Activated CD4-positive, alpha-beta memory T cell treated with anti-CD3 and anti-CD28 coated beads, Interleukin-2, amount 10 ng/mL, durations not matched to agents 7 days and 5 days (primary cell): ENCODE measurements at regions not wholly inside any gene's neighbourhood (a gene's known extent, or its start where the extent isn't known, plus 50 kb on each side); places are given as distances from the start of the nearest gene placed in this dataset.
"Not testable (repeated sequence)": the region's sequence is repeated elsewhere in the genome, so short reads cannot be mapped to it uniquely, and the experiment has no call there.

ENCODE experiments used
- CTCF ChIA-PET: fragments of 350-600 bp; sonication (Branson Sonifier 250); formaldehyde crosslinking; loops from one replicate; lab custom pipeline; 2021; ENCODE audit warnings: antibody characterized with exemption, inconsistent platforms; lab: Charles Lee
- POLR2A ChIA-PET: fragments of 350-600 bp; sonication (Branson Sonifier 250); formaldehyde crosslinking; loops from one replicate; lab custom pipeline; 2021; ENCODE audit warnings: antibody characterized with exemption; lab: Charles Lee
- DNase-seq: peaks from one replicate; pipeline ENCODE4 v3.0.0-alpha.2; 2020
- H3K27ac Mint-ChIP-seq: one replicate; pipeline ENCODE4 v1.8.0; 2021; ENCODE audit warnings: mild to moderate bottlenecking, mixed read lengths
- H3K27me3 Mint-ChIP-seq: one replicate; pipeline ENCODE4 v1.8.0; 2021; ENCODE audit warnings: mixed read lengths
- H3K36me3 Mint-ChIP-seq: one replicate; pipeline ENCODE4 v1.8.0; 2021; ENCODE audit warnings: low read depth, mixed read lengths
- H3K4me1 Mint-ChIP-seq: one replicate; pipeline ENCODE4 v1.8.0; 2021; ENCODE audit warnings: mixed read lengths
- H3K4me3 Mint-ChIP-seq: one replicate; pipeline ENCODE4 v1.8.0; 2021; ENCODE audit warnings: mild to moderate bottlenecking, mixed read lengths
- H3K9me3 Mint-ChIP-seq: one replicate; pipeline ENCODE4 v1.8.0; 2021; ENCODE audit warnings: mixed read lengths

DNA sequence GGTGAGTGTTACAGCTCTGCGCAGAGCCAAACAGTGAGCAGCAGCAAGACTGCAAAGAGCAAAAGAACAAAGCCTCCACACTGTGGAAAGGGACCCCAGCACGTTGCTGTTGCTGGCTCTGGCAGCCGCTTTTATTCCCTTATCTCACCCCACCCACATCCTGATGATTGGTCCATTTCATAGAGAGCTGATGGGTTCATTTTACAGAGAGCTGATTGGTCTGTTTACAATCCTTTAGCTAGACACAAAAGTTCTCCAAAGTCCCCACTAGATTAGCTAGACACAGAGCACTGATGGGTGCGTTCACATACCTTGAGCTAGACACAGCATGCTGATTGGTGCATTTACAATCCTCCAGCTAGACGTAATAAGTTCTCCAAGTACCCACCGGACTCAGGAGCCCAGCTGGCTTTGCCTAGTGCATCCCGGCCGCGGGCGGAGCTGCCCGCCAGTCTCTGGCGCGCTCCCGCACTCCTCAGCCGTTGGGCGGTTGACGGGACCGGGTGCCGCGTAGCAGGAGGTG is 291.4 kb upstream of the PRSS16 start:
- CTCF ChIA-PET, H3K9me3 Mint-ChIP-seq, H3K27me3 Mint-ChIP-seq, H3K36me3 Mint-ChIP-seq: not testable (repeated sequence)
- peak overlapping the region; percentile 87 for H3K4me3 Mint-ChIP-seq
- H3K4me1 Mint-ChIP-seq = peaks cover 12% of the 10 kb centered on the region
- POLR2A ChIA-PET = interaction anchor here (0.6 to 1.0 kb wide), 2 partner anchors 183 to 483 kb away, joined by 3 read pairs; a partner anchor contains a TSS
- peak; percentile 66 for DNase-seq
- peak overlapping the region; percentile 91 for H3K27ac Mint-ChIP-seq

- H3K27me3 Mint-ChIP-seq, H3K9me3 Mint-ChIP-seq, H3K36me3 Mint-ChIP-seq, CTCF ChIA-PET: not testable (repeated sequence)
- Mint-ChIP-seq H3K27ac (peak overlapping the region; percentile 72), H3K4me3 (peak overlapping the region; percentile 77), H3K4me1 (peaks cover 12% of the 10 kb centered on the region)
- peak; percentile 84 for DNase-seq
- POLR2A ChIA-PET = interaction anchor here (1.0 kb wide), 1 partner anchor 182 kb away, joined by 3 read pairs; a partner anchor contains a TSS
Observed at GRCh38 chr6:26956601-26957184, 290.8 kb upstream of the PRSS16 start.

- H3K9me3 Mint-ChIP-seq, CTCF ChIA-PET, H3K36me3 Mint-ChIP-seq, DNase-seq, POLR2A ChIA-PET, H3K27me3 Mint-ChIP-seq: not testable (repeated sequence)
- H3K27ac Mint-ChIP-seq = peak overlapping the region; percentile 72
- H3K4me3 Mint-ChIP-seq = peak overlapping the region; percentile 77
- peaks cover 12% of the 10 kb centered on the region for H3K4me1 Mint-ChIP-seq
Observed at GRCh38 chr6:26957399-26958127, 289.9 kb upstream of the PRSS16 start.

- H3K36me3 Mint-ChIP-seq, H3K27me3 Mint-ChIP-seq, H3K9me3 Mint-ChIP-seq, H3K4me1 Mint-ChIP-seq, H3K27ac Mint-ChIP-seq, DNase-seq, POLR2A ChIA-PET, CTCF ChIA-PET, H3K4me3 Mint-ChIP-seq: not testable (repeated sequence)
Observed at GRCh38 chr6:26961236-26961635, 286.3 kb upstream of the PRSS16 start.

- POLR2A ChIA-PET = no interaction called here
- Mint-ChIP-seq H3K4me1 (no peaks in the 10 kb centered on the region), H3K27me3 (no peaks in the 10 kb centered on the region), H3K27ac (no peak overlapping the region), H3K9me3 (no peaks in the 10 kb centered on the region), H3K4me3 (no peak overlapping the region), H3K36me3 (no peaks in the 10 kb centered on the region)
- CTCF ChIA-PET = no interaction called here
- no peak for DNase-seq
Observed at GRCh38 chr6:27002447-27002846, 245.1 kb upstream of the PRSS16 start.

GRCh38 chr6:27007020-27007419 is 240.5 kb upstream of the PRSS16 start:
- DNase-seq = no peak
- CTCF ChIA-PET = interaction anchor here (0.7 kb wide), 1 partner anchor 383 kb away, joined by 3 read pairs; no protein-coding TSS in a partner anchor
- Mint-ChIP-seq H3K27ac (no peak overlapping the region), H3K9me3 (no peaks in the 10 kb centered on the region), H3K4me3 (no peak overlapping the region), H3K4me1 (no peaks in the 10 kb centered on the region), H3K36me3 (no peaks in the 10 kb centered on the region), H3K27me3 (peaks cover 6% of the 10 kb centered on the region)
- POLR2A ChIA-PET = no interaction called here

GRCh38 chr6:27008613-27009012 is 238.9 kb upstream of the PRSS16 start:
- H3K27ac Mint-ChIP-seq, POLR2A ChIA-PET, DNase-seq, H3K27me3 Mint-ChIP-seq, CTCF ChIA-PET, H3K4me3 Mint-ChIP-seq, H3K36me3 Mint-ChIP-seq, H3K9me3 Mint-ChIP-seq, H3K4me1 Mint-ChIP-seq: not testable (repeated sequence)

DNA sequence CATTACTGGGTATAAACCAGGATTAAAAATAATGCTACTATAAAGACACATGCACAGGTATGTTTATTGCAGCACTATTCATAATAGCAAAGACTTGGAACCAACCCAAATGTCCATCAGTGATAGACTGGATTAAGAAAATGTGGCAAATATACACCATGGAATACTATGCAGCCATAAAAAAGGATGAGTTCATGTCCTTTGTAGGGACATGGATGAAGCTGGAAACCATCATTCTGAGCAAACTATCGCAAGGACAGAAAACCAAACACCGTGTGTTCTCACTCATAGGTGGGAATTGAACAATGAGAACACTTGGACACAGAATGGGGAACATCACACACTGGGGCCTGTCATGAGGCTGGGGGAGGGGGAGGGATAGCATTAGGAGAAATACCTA is 233.4 kb upstream of the PRSS16 start:
- CTCF ChIA-PET, H3K4me1 Mint-ChIP-seq, H3K27ac Mint-ChIP-seq, POLR2A ChIA-PET, H3K36me3 Mint-ChIP-seq, H3K4me3 Mint-ChIP-seq, DNase-seq: not testable (repeated sequence)
- H3K9me3 Mint-ChIP-seq = peaks cover 12% of the 10 kb centered on the region
- peaks cover 20% of the 10 kb centered on the region for H3K27me3 Mint-ChIP-seq

DNA sequence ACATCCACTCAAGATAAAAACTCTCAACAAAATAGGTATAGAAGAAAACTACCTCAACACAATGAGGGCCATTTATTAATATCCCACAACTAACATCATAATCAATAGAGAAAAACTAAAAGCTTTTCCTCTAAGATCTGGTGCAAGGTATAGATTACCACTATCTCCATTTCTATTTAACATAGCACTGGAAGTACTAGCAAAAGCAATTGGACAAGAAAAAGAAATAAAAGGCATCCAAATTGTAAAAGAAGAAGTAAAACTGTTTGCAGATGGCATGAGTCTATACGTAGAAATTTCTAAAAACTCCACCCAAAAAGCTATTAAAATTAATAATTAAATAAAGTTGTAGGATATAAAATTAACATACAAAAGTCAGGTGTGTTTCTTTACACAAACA is 230.8 kb upstream of the PRSS16 start:
- no peak for DNase-seq
- no peak overlapping the region for H3K4me3 Mint-ChIP-seq
- no peak overlapping the region for H3K27ac Mint-ChIP-seq
- ChIA-PET POLR2A (no interaction called here), CTCF (no interaction called here)
- peaks cover 22% of the 10 kb centered on the region for H3K27me3 Mint-ChIP-seq
- peaks cover 12% of the 10 kb centered on the region for H3K9me3 Mint-ChIP-seq
- peaks cover 9% of the 10 kb centered on the region for H3K4me1 Mint-ChIP-seq
- H3K36me3 Mint-ChIP-seq = no peaks in the 10 kb centered on the region

DNA sequence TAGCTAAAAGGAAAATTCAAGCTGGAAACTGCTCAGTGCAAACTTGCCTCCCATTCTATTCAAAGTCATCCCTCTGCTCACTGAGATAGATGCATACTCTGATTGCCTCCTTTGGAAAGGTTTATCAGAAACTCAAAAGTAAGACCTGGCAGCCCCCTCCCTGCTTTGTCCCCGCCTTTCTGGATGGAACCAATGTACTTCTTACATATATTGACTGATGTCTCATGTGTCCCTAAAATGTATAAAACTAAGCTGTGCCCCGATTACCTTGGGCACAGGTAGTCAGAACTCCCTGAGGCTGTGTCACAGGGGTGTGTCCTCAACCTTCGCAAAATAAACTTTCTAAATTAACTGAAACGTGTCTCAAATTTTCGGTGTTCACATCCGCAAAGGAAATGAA is 229.1 kb upstream of the PRSS16 start:
- H3K4me1 Mint-ChIP-seq, H3K9me3 Mint-ChIP-seq, DNase-seq, H3K4me3 Mint-ChIP-seq, CTCF ChIA-PET, H3K27ac Mint-ChIP-seq, POLR2A ChIA-PET, H3K36me3 Mint-ChIP-seq: not testable (repeated sequence)
- H3K27me3 Mint-ChIP-seq = peaks cover 21% of the 10 kb centered on the region

DNA sequence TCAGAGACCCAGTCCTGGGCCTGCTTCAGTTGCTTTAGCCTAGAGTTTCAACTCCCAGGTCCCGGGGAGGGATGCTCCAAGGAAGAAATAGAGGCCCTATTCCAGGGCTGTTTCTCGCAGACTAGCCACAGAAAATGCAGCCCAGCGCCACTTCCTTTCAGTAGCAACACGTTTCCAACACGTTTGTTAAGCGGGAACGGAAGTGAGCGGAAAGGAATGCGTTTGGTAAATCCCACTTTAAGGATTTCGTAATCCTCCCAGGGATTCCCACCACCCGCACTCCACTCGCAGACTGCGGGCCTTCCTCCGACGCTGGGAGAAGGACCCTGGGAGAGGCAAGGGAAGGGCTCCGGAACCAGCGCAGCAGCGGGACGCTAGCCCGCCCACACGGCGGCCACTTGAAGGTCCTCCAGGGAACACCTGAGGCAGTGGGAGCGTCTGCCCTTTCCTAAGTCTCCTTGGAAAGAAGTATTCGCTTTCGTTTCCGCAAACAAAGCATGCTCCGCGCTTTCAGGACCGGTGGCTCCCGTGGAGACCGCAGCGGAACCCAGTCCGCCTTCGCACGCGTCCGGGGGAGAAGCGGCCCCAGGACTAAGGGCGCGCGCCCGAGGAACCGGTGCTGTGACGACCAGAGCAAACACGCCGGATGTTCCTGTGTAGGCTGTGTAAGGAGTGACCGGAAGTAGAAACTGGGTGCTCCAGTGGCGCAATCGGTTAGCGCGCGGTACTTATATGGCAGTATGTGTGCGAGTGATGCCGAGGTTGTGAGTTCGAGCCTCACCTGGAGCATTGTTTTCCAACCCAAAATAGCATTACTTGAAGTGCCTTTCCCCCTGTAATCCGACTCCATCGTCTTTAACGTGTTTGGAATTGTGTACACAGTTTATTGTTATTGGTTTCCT is 227.6 kb upstream of the PRSS16 start:
- Mint-ChIP-seq H3K36me3 (no peaks in the 10 kb centered on the region), H3K27ac (no peak overlapping the region), H3K27me3 (peaks cover 26% of the 10 kb centered on the region), H3K4me1 (peaks cover 9% of the 10 kb centered on the region), H3K4me3 (peak overlapping the region; percentile 59), H3K9me3 (peaks cover 5% of the 10 kb centered on the region)
- POLR2A ChIA-PET = no interaction called here
- CTCF ChIA-PET = no interaction called here
- DNase-seq = peak; percentile 46

DNA sequence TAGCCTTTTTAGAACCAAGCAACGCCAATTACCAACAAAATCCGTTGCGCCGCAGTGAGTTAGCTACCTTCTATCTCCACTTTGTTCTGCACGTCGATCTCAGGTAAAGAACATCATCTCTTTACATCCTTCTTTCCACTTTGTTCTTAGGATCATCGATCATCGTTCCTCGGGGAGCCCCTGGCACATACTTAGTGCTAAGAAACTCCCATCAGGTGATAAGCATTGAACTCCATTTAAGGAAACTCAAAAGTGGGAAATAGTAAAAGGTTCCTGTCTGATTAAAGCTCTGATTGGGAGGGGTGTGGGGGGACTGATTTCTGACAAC is 227.0 kb upstream of the PRSS16 start:
- POLR2A ChIA-PET = no interaction called here
- CTCF ChIA-PET = no interaction called here
- Mint-ChIP-seq H3K27ac (no peak overlapping the region), H3K9me3 (peaks cover 4% of the 10 kb centered on the region), H3K4me1 (peaks cover 9% of the 10 kb centered on the region), H3K36me3 (no peaks in the 10 kb centered on the region), H3K27me3 (peaks cover 28% of the 10 kb centered on the region), H3K4me3 (peak overlapping the region; percentile 59)
- no peak for DNase-seq

GRCh38 chr6:27023664-27024063 is 223.8 kb upstream of the PRSS16 start:
- ChIA-PET CTCF (no interaction called here), POLR2A (no interaction called here)
- Mint-ChIP-seq H3K27ac (no peak overlapping the region), H3K27me3 (peaks cover 24% of the 10 kb centered on the region), H3K36me3 (no peaks in the 10 kb centered on the region), H3K4me3 (no peak overlapping the region), H3K9me3 (no peaks in the 10 kb centered on the region), H3K4me1 (peaks cover 9% of the 10 kb centered on the region)
- DNase-seq = no peak
